Activated T-cell treated with anti-CD3 and anti-CD28 coated beads for 1 hour (primary cell): ENCODE measurements at regions not wholly inside any gene's neighbourhood (a gene's known extent, or its start where the extent isn't known, plus 50 kb on each side); places are given as distances from the start of the nearest gene placed in this dataset.

Experiments
- DNase-seq: peaks from one replicate; pipeline ENCODE4 v3.0.0-alpha.2; 2020; ENCODE audit warnings: low read depth

GRCh38 chr20:39875492-39876110 lies 813.4 kb downstream of the MAFB start:
- no peak for DNase-seq

GRCh38 chr20:39874049-39874893 lies 814.8 kb downstream of the MAFB start:
- DNase-seq = no peak

- no peak for DNase-seq
Observed at GRCh38 chr20:39873286-39873685, 815.8 kb downstream of the MAFB start.

GRCh38 chr20:39871013-39871412 lies 818.0 kb downstream of the MAFB start:
- DNase-seq = no peak

GRCh38 chr20:39865446-39865845 lies 823.6 kb downstream of the MAFB start:
- DNase-seq = no peak

GRCh38 chr20:39862470-39862891 lies 826.6 kb downstream of the MAFB start:
- no peak for DNase-seq

- no peak for DNase-seq
Observed at GRCh38 chr20:39861381-39861780, 827.7 kb downstream of the MAFB start.

GRCh38 chr20:39857835-39858234 lies 831.2 kb downstream of the MAFB start:
- no peak for DNase-seq

GRCh38 chr20:39857187-39857586 lies 831.8 kb downstream of the MAFB start:
- DNase-seq = no peak

GRCh38 chr20:39855799-39856198 lies 833.2 kb downstream of the MAFB start:
- no peak for DNase-seq

- DNase-seq = no peak
Observed at GRCh38 chr20:39855056-39855455, 834.0 kb downstream of the MAFB start.

- no peak for DNase-seq
Observed at GRCh38 chr20:39853636-39854035, 835.4 kb downstream of the MAFB start.

- DNase-seq = no peak
Observed at GRCh38 chr20:39853050-39853449, 836.0 kb downstream of the MAFB start.

- no peak for DNase-seq
Observed at GRCh38 chr20:39851459-39851858, 837.6 kb downstream of the MAFB start.

- DNase-seq = no peak
Observed at GRCh38 chr20:39850821-39851330, 838.2 kb downstream of the MAFB start.

- DNase-seq = no peak
Observed at GRCh38 chr20:39850246-39850645, 838.8 kb downstream of the MAFB start.

- no peak for DNase-seq
Observed at GRCh38 chr20:39849664-39850063, 839.4 kb downstream of the MAFB start.

GRCh38 chr20:39849171-39849570 lies 839.9 kb downstream of the MAFB start:
- DNase-seq = no peak

GRCh38 chr20:39839399-39840119 lies 849.5 kb downstream of the MAFB start:
- DNase-seq = no peak

GRCh38 chr20:39837561-39837960 lies 851.5 kb downstream of the MAFB start:
- no peak for DNase-seq

- DNase-seq = no peak
Observed at GRCh38 chr20:39835130-39835842, 853.8 kb downstream of the MAFB start.

- no peak for DNase-seq
Observed at GRCh38 chr20:39830903-39831302, 858.1 kb downstream of the MAFB start.
